DOHH2 (cell line): ENCODE measurements at regions not wholly inside any gene's neighbourhood (a gene's known extent, or its start where the extent isn't known, plus 50 kb on each side); places are given as distances from the start of the nearest gene placed in this dataset.

Source experiments
- EZH2phosphoT487 ChIP-seq: fragments of 200-600 bp; sonication (generic); IDR thresholded peaks from 2 replicates; pipeline ENCODE4 v1.6.1; 2017; ENCODE audit warnings: borderline replicate concordance, mild to moderate bottlenecking, antibody characterized with exemption, low read length, moderate library complexity, mixed read lengths
- TF ChIP-seq, protein P1 (sequence below): fragments of 200-600 bp; sonication (generic); IDR thresholded peaks from one replicate; pipeline ENCODE4 v1.5.1; 2014; ENCODE audit warnings: antibody characterized with exemption, mild to moderate bottlenecking, low read depth, low read length; ENCODE audit not compliant: poor library complexity, severe bottlenecking

DNA sequence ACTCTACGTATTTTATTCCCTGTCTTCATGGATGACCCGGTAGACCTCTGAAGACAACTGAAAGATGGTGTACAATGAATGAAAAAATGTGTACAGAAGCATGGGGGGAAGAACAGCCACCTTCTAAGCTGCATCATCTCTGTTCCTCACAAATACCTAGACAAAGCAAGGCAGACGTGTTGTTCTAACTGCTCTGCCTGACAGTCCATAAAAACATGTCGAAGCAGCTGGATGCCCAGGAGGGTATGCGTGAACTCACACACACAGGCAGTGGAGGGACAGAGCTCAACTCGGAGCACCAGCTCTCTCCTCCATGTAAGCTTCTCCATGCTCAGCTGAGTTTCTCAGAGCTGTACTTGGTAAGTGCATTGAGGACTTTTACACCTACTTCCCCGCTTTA is 327.4 kb downstream of the CTTN start:
- TF ChIP-seq, protein P1, sequence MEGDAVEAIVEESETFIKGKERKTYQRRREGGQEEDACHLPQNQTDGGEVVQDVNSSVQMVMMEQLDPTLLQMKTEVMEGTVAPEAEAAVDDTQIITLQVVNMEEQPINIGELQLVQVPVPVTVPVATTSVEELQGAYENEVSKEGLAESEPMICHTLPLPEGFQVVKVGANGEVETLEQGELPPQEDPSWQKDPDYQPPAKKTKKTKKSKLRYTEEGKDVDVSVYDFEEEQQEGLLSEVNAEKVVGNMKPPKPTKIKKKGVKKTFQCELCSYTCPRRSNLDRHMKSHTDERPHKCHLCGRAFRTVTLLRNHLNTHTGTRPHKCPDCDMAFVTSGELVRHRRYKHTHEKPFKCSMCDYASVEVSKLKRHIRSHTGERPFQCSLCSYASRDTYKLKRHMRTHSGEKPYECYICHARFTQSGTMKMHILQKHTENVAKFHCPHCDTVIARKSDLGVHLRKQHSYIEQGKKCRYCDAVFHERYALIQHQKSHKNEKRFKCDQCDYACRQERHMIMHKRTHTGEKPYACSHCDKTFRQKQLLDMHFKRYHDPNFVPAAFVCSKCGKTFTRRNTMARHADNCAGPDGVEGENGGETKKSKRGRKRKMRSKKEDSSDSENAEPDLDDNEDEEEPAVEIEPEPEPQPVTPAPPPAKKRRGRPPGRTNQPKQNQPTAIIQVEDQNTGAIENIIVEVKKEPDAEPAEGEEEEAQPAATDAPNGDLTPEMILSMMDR: no peak
- no peak for TF ChIP-seq EZH2phosphoT487
